Keratinocyte (primary cell): ENCODE measurements at regions not wholly inside any gene's neighbourhood (a gene's known extent, or its start where the extent isn't known, plus 50 kb on each side); places are given as distances from the start of the nearest gene placed in this dataset.

Experiments used
- DNase-seq: peaks from one replicate; pipeline ENCODE4 v3.0.0-alpha.2; 2011; ENCODE audit warnings: low read depth, missing footprints, low spot score
- FAIRE-seq: peaks from 2 replicates; lab custom pipeline; 2011; peaks lifted over from hg19 to GRCh38; lab: Jason Lieb, UNC
- H2AFZ ChIP-seq: 2 replicates; pipeline ENCODE4 v1.6.0; 2012; ENCODE audit warnings: low read length, control low read depth, inconsistent platforms; ENCODE audit not compliant: control insufficient read depth
- H3K27ac ChIP-seq: 2 replicates; pipeline ENCODE4 v1.5.1; 2011; ENCODE audit warnings: low read length; ENCODE audit not compliant: control insufficient read depth, insufficient read depth
- H3K27me3 ChIP-seq: 3 replicates; pipeline ENCODE4 v1.6.0; 2011; ENCODE audit warnings: low read length; ENCODE audit not compliant: control insufficient read depth, insufficient read depth; ENCODE audit errors: extremely low read depth
- H3K36me3 ChIP-seq, 2 experiments: 2 replicates in 1 of 2; 3 replicates in 1 of 2; pipeline ENCODE4 v1.5.1; 2011; ENCODE audit warnings: low read length in 2 of 2, mild to moderate bottlenecking in 1 of 2; ENCODE audit not compliant: control insufficient read depth in 2 of 2, insufficient read depth in 2 of 2; ENCODE audit errors: extremely low read depth in 1 of 2
- H3K4me1 ChIP-seq: 3 replicates; pipeline ENCODE4 v1.5.1; 2011; ENCODE audit warnings: low read length; ENCODE audit not compliant: control insufficient read depth, insufficient read depth; ENCODE audit errors: extremely low read depth
- H3K4me2 ChIP-seq: 3 replicates; pipeline ENCODE4 v1.6.0; 2011; ENCODE audit warnings: low read depth, low read length; ENCODE audit not compliant: control insufficient read depth, insufficient read depth; ENCODE audit errors: extremely low read depth
- H3K4me3 ChIP-seq, 3 experiments: fragments of 200-600 bp in 1 of 3; sonication (generic) in 1 of 3; 2 replicates in 2 of 3; 3 replicates in 1 of 3; pipeline ENCODE4 v1.5.1; 2011 to 2016; ENCODE audit warnings: low read length in 3 of 3, mild to moderate bottlenecking in 3 of 3, control low read depth in 2 of 3, inconsistent platforms in 1 of 3, low read depth in 1 of 3, mixed read lengths in 1 of 3, mixed run types in 1 of 3, moderate library complexity in 1 of 3; ENCODE audit not compliant: control insufficient read depth in 2 of 3, insufficient read depth in 2 of 3; ENCODE audit errors: extremely low read depth in 1 of 3
- H3K79me2 ChIP-seq: 2 replicates; pipeline ENCODE4 v1.6.0; 2012; ENCODE audit warnings: low read length; ENCODE audit not compliant: control insufficient read depth, insufficient read depth
- H3K9ac ChIP-seq: 3 replicates; pipeline ENCODE4 v1.6.0; 2011; ENCODE audit warnings: low read length; ENCODE audit not compliant: control insufficient read depth, insufficient read depth; ENCODE audit errors: extremely low read depth
- H3K9me1 ChIP-seq: 3 replicates; pipeline ENCODE4 v1.6.0; 2011; ENCODE audit warnings: low read length; ENCODE audit not compliant: control insufficient read depth, insufficient read depth; ENCODE audit errors: extremely low read depth
- H3K9me3 ChIP-seq: 2 replicates; pipeline ENCODE4 v1.5.1; 2012; ENCODE audit warnings: low read depth, low read length; ENCODE audit not compliant: control insufficient read depth
- H4K20me1 ChIP-seq: 3 replicates; pipeline ENCODE4 v1.6.0; 2011; ENCODE audit warnings: low read length; ENCODE audit not compliant: control insufficient read depth, insufficient read depth; ENCODE audit errors: extremely low read depth
- CTCF ChIP-seq, 3 experiments: IDR thresholded peaks in 1 of 3; conservative IDR thresholded peaks in 1 of 3; optimal IDR thresholded peaks in 1 of 3; 2 replicates in 2 of 3; 3 replicates in 1 of 3; pipeline versions ENCODE3 to v1.5.1; 2011; ENCODE audit warnings: low read length in 3 of 3, mild to moderate bottlenecking in 3 of 3, moderate library complexity in 2 of 3, control low read depth in 1 of 3, inconsistent platforms in 1 of 3; ENCODE audit not compliant: insufficient read depth in 2 of 3; ENCODE audit errors: extremely low read depth in 1 of 3
- EZH2 ChIP-seq: IDR thresholded peaks from one replicate; pipeline ENCODE4 v1.6.1; 2012; ENCODE audit warnings: inconsistent platforms, mild to moderate bottlenecking, low read length, moderate library complexity
- dilution Hi-C: fragments of 300-500 bp; cut with MboI; formaldehyde crosslinking; loops from one replicate; pipeline ENCODE4 v1.7.0; 2020; ENCODE audit warnings: low sequenced_read_pairs; ENCODE audit not compliant: extremely low pct_ligation_motif_present

GRCh38 chr3:134092208-134092701 is 62.5 kb upstream of the SLCO2A1 start:
- dilution Hi-C loops = no loop called here
- no peak overlapping the region for H2AFZ ChIP-seq
- H3K27me3 ChIP-seq = no peaks in the 10 kb centered on the region
- no peaks in the 10 kb centered on the region for H3K79me2 ChIP-seq
- FAIRE-seq = no peak
- H4K20me1 ChIP-seq = no peaks in the 10 kb centered on the region
- no peaks in the 10 kb centered on the region for H3K4me1 ChIP-seq
- no peak overlapping the region for H3K27ac ChIP-seq
- H3K36me3 ChIP-seq = no peaks in the 10 kb centered on the region
- no peak for TF ChIP-seq EZH2
- TF ChIP-seq CTCF (optimal IDR thresholded peaks at IDR 0.05 in 1 of 3, IDR thresholded peaks at IDR 0.05 in 1 of 3, conservative IDR thresholded peaks at IDR 0.05 in 1 of 3; ENCODE audit: extremely low read depth in 1 of 3, insufficient read depth in 2 of 3, low read length in 3 of 3) = no peak
- no peaks in the 10 kb centered on the region for H3K9me1 ChIP-seq
- H3K4me3 ChIP-seq = no peak overlapping the region
- no peaks in the 10 kb centered on the region for H3K9me3 ChIP-seq
- H3K9ac ChIP-seq = no peak overlapping the region
- no peak for DNase-seq
- H3K4me2 ChIP-seq = no peak overlapping the region

GRCh38 chr3:134090031-134090430 is 60.3 kb upstream of the SLCO2A1 start:
- H3K4me1 ChIP-seq = peaks cover 2% of the 10 kb centered on the region
- no peaks in the 10 kb centered on the region for H3K9me1 ChIP-seq
- no peak overlapping the region for H2AFZ ChIP-seq
- H3K79me2 ChIP-seq = no peaks in the 10 kb centered on the region
- no peaks in the 10 kb centered on the region for H4K20me1 ChIP-seq
- DNase-seq = no peak
- no peaks in the 10 kb centered on the region for H3K9me3 ChIP-seq
- H3K9ac ChIP-seq = no peak overlapping the region
- H3K4me3 ChIP-seq = no peak overlapping the region
- no peaks in the 10 kb centered on the region for H3K36me3 ChIP-seq
- TF ChIP-seq CTCF (optimal IDR thresholded peaks at IDR 0.05 in 1 of 3, IDR thresholded peaks at IDR 0.05 in 1 of 3, conservative IDR thresholded peaks at IDR 0.05 in 1 of 3; ENCODE audit: extremely low read depth in 1 of 3, insufficient read depth in 2 of 3, low read length in 3 of 3) (no peak), EZH2 (no peak)
- H3K27me3 ChIP-seq = no peaks in the 10 kb centered on the region
- dilution Hi-C loops = no loop called here
- no peak overlapping the region for H3K4me2 ChIP-seq
- no peak overlapping the region for H3K27ac ChIP-seq
- no peak for FAIRE-seq
